Prostate gland (tissue), 2 donors: ENCODE measurements at regions not wholly inside any gene's neighbourhood (a gene's known extent, or its start where the extent isn't known, plus 50 kb on each side); places are given as distances from the start of the nearest gene placed in this dataset.
"Not testable (repeated sequence)": the region's sequence is repeated elsewhere in the genome, so short reads cannot be mapped to it uniquely, and the experiment has no call there.

Experiments
- DNase-seq: peaks from one replicate; pipeline ENCODE4 v3.0.0-alpha.2; 2019; ENCODE audit warnings: low spot score
- H3K27ac ChIP-seq, 2 donors: fragments of 200-600 bp; sonication (generic); 2 replicates each; pipeline ENCODE4 v1.5.1; 2017 to 2019
- H3K27me3 ChIP-seq: fragments of 200-600 bp; sonication (generic); replicated peaks from 2 replicates; pipeline ENCODE4 v1.5.1; 2019; ENCODE audit not compliant: insufficient read depth
- H3K36me3 ChIP-seq, 2 donors: fragments of 200-600 bp; sonication (generic); 1 replicate in 1 of 2; 2 replicates in 1 of 2; pipeline versions ENCODE4 v1.5.1 to v1.8.1; 2017 to 2019
- H3K4me1 ChIP-seq: fragments of 200-600 bp; sonication (generic); replicated peaks from 2 replicates; pipeline ENCODE4 v1.5.1; 2019
- H3K4me3 ChIP-seq, 2 donors: fragments of 200-600 bp; sonication (generic); 2 replicates each; pipeline ENCODE4 v1.5.1; 2017 to 2019
- H3K9me3 ChIP-seq: fragments of 200-600 bp; sonication (generic); 2 replicates; pipeline ENCODE4 v1.5.1; 2017
- CTCF ChIP-seq, 4 experiments: fragments of 200-600 bp in 2 of 4; fragments of 450-650 bp in 2 of 4; sonication (generic) in 2 of 4; IDR thresholded peaks; 1 replicate in 3 of 4; 2 replicates in 1 of 4; pipeline ENCODE4 v1.5.1; 2016 to 2019; ENCODE audit warnings: antibody characterized with exemption in 4 of 4, mild to moderate bottlenecking in 2 of 4, moderate library complexity in 2 of 4
- POLR2A ChIP-seq: fragments of 450-650 bp; IDR thresholded peaks from one replicate; pipeline ENCODE4 v1.6.1; 2016; ENCODE audit warnings: antibody characterized with exemption, mild to moderate bottlenecking
- POLR2AphosphoS5 ChIP-seq: sonication (generic); formaldehyde crosslinking; IDR thresholded peaks from one replicate; pipeline ENCODE4 v1.6.1; 2017; ENCODE audit warnings: antibody characterized with exemption
- WGBS: methylation state at CpG from one replicate; pipeline ENCODE4 v1.1.5; 2018; 5-methylcytosine and 5-hydroxymethylcytosine counted together
- intact Hi-C: fragments of 100-400 bp; cut with DNase I; formaldehyde crosslinking; loops from one replicate; pipeline ENCODE4 v1.14.2; 2022

GRCh38 chr14:34053666-34054065 is 102.8 kb upstream of the EGLN3 start:
- TF ChIP-seq CTCF (IDR thresholded peaks at IDR 0.05), result no peak
- TF ChIP-seq POLR2AphosphoS5, result no peak
- TF ChIP-seq POLR2A, result no peak
- no peak overlapping the region for H3K27ac ChIP-seq

GRCh38 chr14:34052658-34053014 is 101.8 kb upstream of the EGLN3 start:
- no peak overlapping the region for H3K27ac ChIP-seq

More at GRCh38 chr14:34053666-34054065, 102.8 kb upstream of the EGLN3 start:
- intact Hi-C loops, result no loop called here
- no peaks in the 10 kb centered on the region for H3K27me3 ChIP-seq
- no peaks in the 10 kb centered on the region for H3K4me1 ChIP-seq
- no peaks in the 10 kb centered on the region for H3K9me3 ChIP-seq
- DNase-seq, result no peak
- 81% methylated on average over 3 of the region's 3 CpGs for WGBS
- H3K4me3 ChIP-seq, result no peak overlapping the region
- no peaks in the 10 kb centered on the region for H3K36me3 ChIP-seq

GRCh38 chr14:34051966-34052657 is 101.2 kb upstream of the EGLN3 start:
- no peak for DNase-seq
- Histone ChIP-seq H3K27me3 (no peaks in the 10 kb centered on the region), H3K9me3 (no peaks in the 10 kb centered on the region), H3K36me3 (no peaks in the 10 kb centered on the region), H3K4me3 (no peak overlapping the region), H3K4me1 (no peaks in the 10 kb centered on the region), H3K27ac (no peak overlapping the region)
- intact Hi-C loops, result no loop called here
- TF ChIP-seq CTCF (IDR thresholded peaks at IDR 0.05), result no peak
- no peak for TF ChIP-seq POLR2AphosphoS5
- TF ChIP-seq POLR2A, result no peak
- 69% methylated on average over 5 of the region's 5 CpGs for WGBS

More at GRCh38 chr14:34052658-34053014, 101.8 kb upstream of the EGLN3 start:
- Histone ChIP-seq H3K36me3 (no peaks in the 10 kb centered on the region), H3K4me1 (no peaks in the 10 kb centered on the region), H3K9me3 (no peaks in the 10 kb centered on the region), H3K4me3 (no peak overlapping the region), H3K27me3 (no peaks in the 10 kb centered on the region)
- no peak for DNase-seq
- TF ChIP-seq POLR2A (no peak), CTCF (IDR thresholded peaks at IDR 0.05) (no peak), POLR2AphosphoS5 (no peak)
- intact Hi-C loops, result no loop called here
- WGBS, result 90% methylated on average over 5 of the region's 5 CpGs

GRCh38 chr14:34050606-34051005 is 99.7 kb upstream of the EGLN3 start:
- intact Hi-C loops, result no loop called here
- no peak overlapping the region for H3K4me3 ChIP-seq
- no peak for TF ChIP-seq POLR2A
- TF ChIP-seq POLR2AphosphoS5, result no peak
- no peak for TF ChIP-seq CTCF (IDR thresholded peaks at IDR 0.05)
- H3K27me3 ChIP-seq, result no peaks in the 10 kb centered on the region
- DNase-seq, result no peak
- WGBS, result 100% methylated on average over 1 of the region's 1 CpG
- no peak overlapping the region for H3K27ac ChIP-seq
- H3K4me1 ChIP-seq, result no peaks in the 10 kb centered on the region
- no peaks in the 10 kb centered on the region for H3K9me3 ChIP-seq
- no peaks in the 10 kb centered on the region for H3K36me3 ChIP-seq

- no peak overlapping the region for H3K27ac ChIP-seq
- intact Hi-C loops, result no loop called here
- WGBS, result 61% methylated on average over 5 of the region's 5 CpGs
- no peaks in the 10 kb centered on the region for H3K27me3 ChIP-seq
- H3K4me1 ChIP-seq, result no peaks in the 10 kb centered on the region
- DNase-seq, result no peak
- TF ChIP-seq CTCF (IDR thresholded peaks at IDR 0.05) (no peak), POLR2AphosphoS5 (no peak), POLR2A (no peak)
- H3K36me3 ChIP-seq, result no peaks in the 10 kb centered on the region
- no peak overlapping the region for H3K4me3 ChIP-seq
- no peaks in the 10 kb centered on the region for H3K9me3 ChIP-seq
Observed at GRCh38 chr14:34049790-34050189, 98.9 kb upstream of the EGLN3 start.

GRCh38 chr14:34049187-34049586 is 98.3 kb upstream of the EGLN3 start:
- WGBS, result 97% methylated on average over 7 of the region's 7 CpGs
- intact Hi-C loops, H3K9me3 ChIP-seq, DNase-seq, H3K4me3 ChIP-seq, H3K4me1 ChIP-seq, H3K27me3 ChIP-seq, H3K36me3 ChIP-seq, H3K27ac ChIP-seq: not testable (repeated sequence)
